H1 (cell line): ENCODE measurements at regions not wholly inside any gene's neighbourhood (a gene's known extent, or its start where the extent isn't known, plus 50 kb on each side); places are given as distances from the start of the nearest gene placed in this dataset.

Experiments used
- CHD2 ChIP-seq: IDR thresholded peaks from 2 replicates; pipeline ENCODE4 v1.6.1; 2012; ENCODE audit warnings: low read length, improper control_type of control experiment
- CTCF ChIP-seq, 3 experiments: IDR thresholded peaks; 1 replicate in 2 of 3; 2 replicates in 1 of 3; pipeline versions ENCODE4 v1.5.1 to v1.6.1; 2011; ENCODE audit warnings: low read length in 3 of 3, mild to moderate bottlenecking in 3 of 3, inconsistent platforms in 2 of 3, low read depth in 1 of 3, moderate library complexity in 1 of 3; ENCODE audit not compliant: insufficient read depth in 1 of 3; ENCODE audit errors: control extremely low read depth in 1 of 3
- POLR2A ChIP-seq, 2 experiments: IDR thresholded peaks; 1 replicate in 1 of 2; 2 replicates in 1 of 2; pipeline ENCODE4 v1.6.1; 2011; ENCODE audit warnings: low read depth in 2 of 2, low read length in 2 of 2, mild to moderate bottlenecking in 2 of 2; ENCODE audit errors: control extremely low read depth in 1 of 2
- POLR2AphosphoS5 ChIP-seq: IDR thresholded peaks from 2 replicates; pipeline ENCODE4 v1.6.1; 2011; ENCODE audit warnings: low read depth, low read length

GRCh38 chr10:120355425-120355824 lies 101.6 kb upstream of the PLPP4 start:
- TF ChIP-seq CTCF (IDR thresholded peaks at IDR 0.05; ENCODE audit: control extremely low read depth in 1 of 3, insufficient read depth in 1 of 3, low read depth in 1 of 3, low read length in 3 of 3) (no peak), CHD2 (no peak), POLR2A (IDR thresholded peaks at IDR 0.05; ENCODE audit: control extremely low read depth in 1 of 2, low read depth in 2 of 2, low read length in 2 of 2) (no peak), POLR2AphosphoS5 (no peak)
